Stimulated activated CD4-positive, alpha-beta T cell treated with anti-CD3 and anti-CD28 coated beads, Interleukin-12 subunit alpha, Interleukin-12 subunit beta, amount 100 ng/mL, for 48 hours (primary cell): ENCODE measurements at regions not wholly inside any gene's neighbourhood (a gene's known extent, or its start where the extent isn't known, plus 50 kb on each side); places are given as distances from the start of the nearest gene placed in this dataset.

ENCODE experiments used
- DNase-seq, 3 donors: peaks; one replicate each; pipeline ENCODE4 v3.0.0-alpha.2; 2020; ENCODE audit warnings: low read depth in 2 of 3, low spot score in 1 of 3

GRCh38 chr3:6079011-6079410 lies 781.9 kb upstream of the GRM7 start:
- DNase-seq: no peak

- DNase-seq: no peak
Observed at GRCh38 chr3:6079561-6080179, 781.2 kb upstream of the GRM7 start.

- DNase-seq: no peak
Observed at GRCh38 chr3:6088433-6088832, 772.5 kb upstream of the GRM7 start.

- no peak for DNase-seq
Observed at GRCh38 chr3:6089780-6090179, 771.1 kb upstream of the GRM7 start.

DNA sequence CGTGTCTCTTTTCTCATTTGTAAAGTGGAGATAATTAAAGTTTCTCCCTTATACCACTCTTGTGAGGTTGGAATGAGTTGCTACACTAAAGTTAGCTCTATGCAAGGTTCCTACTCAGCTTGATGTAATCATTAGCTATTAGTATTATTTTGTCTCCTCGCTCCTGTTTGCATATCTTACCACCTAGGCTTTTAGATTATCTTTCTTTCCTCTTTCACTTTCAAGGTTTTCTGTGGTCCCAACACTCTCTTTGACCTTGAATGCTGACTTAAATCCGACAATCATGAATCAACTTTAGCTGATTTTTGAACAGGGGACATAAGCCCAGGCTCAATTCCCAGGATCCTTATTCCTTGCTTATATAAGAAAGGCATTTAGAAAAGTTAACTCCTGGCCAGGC lies 769.7 kb upstream of the GRM7 start:
- DNase-seq: no peak

DNA sequence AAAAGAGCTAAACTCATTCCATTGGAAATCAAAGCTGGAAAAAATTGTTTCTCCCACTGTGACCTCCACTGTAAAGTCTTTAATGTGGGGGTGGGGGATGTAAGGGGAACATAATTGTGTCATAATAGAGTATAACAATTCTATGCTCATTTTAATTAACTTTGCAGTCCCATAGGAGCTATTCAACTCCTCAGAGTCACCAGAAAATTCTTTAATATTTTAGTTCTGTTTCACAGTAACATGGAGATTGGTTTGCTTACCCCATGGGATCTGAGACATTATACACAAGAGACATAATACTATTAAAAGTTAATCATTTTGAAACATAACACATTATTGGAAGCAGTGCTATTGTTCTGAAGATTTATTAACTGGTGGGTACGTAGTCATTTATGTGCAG lies 765.9 kb upstream of the GRM7 start:
- no peak for DNase-seq

DNA sequence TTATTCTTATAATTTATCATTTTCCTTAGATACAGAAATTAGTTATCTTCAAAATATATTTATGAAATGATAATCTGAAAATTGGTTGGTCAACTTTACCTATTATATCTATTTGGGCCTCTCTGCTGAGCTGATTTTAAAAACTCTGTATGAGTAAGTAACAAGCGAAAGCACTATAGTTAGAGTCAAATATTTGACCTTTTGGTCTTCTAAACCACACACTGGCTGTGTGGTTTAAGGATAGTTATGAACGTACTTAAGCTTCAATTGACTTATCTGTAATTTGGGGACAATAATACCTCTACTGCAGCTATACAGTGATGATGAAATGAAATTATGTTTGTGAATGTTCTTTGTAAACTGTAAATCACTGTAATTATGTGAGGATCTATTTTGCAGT lies 763.9 kb upstream of the GRM7 start:
- DNase-seq: no peak

DNA sequence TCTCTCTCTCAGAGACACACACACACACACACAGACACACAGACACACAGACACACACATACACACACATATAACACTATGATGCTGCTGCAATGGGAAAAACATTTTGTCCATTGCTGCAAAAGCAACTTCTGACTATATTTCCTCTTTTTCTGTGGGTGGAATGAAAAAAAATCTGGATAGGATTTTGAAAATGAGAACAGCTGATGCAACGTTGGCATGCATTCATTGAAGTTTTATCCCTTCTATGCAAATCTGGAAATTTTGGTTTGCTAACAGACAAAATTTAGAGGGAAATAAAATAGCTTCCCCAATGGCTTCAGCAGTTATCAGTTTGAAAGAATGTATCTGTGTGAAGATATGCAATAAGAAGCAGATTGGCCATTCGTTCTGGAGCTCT lies 763.4 kb upstream of the GRM7 start:
- DNase-seq: no peak

DNA sequence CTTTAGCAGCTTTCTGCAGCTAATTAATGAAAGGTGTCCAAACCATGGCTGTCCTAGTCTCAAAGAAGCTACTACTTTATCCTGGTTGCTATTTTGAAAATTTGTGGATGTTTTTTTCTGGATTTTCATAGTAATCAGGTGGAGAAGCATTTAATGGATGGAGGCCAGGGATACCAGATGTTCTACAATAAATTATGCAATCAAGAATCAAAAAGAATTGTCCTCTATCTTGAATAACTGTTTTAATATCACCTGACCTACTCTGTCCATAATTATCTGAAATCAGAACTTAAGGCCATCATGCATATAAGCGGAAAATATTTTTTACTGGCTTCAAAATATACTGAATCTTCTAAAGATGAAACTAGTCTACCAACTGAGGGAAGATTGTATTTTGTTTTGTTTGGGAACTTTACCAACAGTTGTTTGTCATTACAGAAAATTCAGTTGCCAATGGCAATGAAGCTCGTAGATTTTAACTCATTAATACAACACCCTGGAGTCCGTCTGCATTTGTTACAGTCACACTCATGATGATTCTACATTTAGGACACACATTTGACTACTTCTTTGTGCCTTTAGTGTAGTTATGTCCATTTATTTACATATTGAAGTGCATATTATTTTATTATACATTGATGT lies 762.3 kb upstream of the GRM7 start:
- no peak for DNase-seq

DNA sequence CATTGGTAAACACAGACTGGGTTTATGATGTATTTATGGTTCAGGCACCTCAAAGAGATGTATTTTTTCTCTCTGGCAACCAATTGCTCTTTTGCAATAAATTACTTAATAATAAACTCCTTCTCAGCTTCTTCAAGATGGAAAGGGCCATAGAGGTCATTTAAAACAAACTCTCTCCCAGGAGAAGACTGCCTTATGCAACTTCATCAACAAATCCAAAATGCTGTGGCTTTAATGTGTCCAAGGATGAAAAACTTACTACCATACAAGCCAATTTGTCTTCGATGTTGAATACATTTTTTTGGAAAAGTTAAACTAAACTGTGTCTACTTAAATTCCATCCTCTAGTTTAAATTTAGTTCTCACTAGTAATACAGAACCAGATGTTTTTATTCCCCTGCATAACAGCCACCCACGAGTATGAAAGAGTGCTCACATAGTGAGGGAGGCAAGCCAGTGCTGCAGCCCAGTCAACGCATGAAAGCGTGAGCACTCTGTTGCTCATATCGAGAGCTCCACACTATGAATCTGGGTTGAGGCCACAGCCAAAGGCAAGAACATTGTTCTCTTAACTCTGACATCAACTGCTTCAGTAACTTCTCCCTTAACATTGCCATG lies 761.3 kb upstream of the GRM7 start:
- no peak for DNase-seq

GRCh38 chr3:6105187-6105586 lies 755.7 kb upstream of the GRM7 start:
- no peak for DNase-seq

GRCh38 chr3:6108957-6109356 lies 752.0 kb upstream of the GRM7 start:
- DNase-seq: no peak

- DNase-seq: no peak
Observed at GRCh38 chr3:6110451-6110850, 750.5 kb upstream of the GRM7 start.

DNA sequence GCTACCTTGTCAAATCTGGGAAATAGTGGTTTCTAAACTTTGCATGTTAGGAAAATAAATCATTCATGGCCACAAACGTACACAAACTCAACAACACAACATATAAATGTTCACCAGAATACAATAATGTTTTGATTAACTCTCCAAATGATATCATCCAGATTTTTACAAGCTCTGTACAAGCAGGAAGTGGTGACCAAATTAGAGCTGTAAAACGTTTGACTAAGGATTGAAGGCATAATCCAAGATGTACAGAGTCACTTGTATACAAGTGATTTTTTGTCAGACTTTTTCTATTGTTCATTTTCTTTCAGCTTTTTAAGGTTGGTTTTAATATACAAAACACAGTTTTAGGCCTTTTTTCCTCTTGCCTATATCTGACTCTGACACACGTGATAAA lies 748.4 kb upstream of the GRM7 start:
- DNase-seq: no peak

DNA sequence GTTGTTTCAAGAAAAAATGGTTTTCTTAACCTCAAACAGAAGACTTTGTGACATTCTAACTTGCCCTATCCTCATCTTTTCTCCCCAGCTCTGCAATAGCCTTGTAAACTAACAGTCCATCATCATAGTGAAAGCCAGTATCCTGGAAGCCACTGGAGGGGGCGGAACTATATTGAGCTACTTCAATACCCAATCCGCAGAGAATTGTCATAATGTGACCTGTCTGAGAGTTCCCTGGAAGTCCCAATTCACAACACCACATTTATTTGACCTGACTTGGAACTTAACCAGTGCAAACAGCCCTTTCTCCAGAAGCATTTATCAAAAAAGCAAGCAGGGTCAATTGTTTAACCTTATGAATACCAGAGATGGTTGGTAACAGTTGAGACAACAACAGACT lies 747.6 kb upstream of the GRM7 start:
- DNase-seq: no peak

DNA sequence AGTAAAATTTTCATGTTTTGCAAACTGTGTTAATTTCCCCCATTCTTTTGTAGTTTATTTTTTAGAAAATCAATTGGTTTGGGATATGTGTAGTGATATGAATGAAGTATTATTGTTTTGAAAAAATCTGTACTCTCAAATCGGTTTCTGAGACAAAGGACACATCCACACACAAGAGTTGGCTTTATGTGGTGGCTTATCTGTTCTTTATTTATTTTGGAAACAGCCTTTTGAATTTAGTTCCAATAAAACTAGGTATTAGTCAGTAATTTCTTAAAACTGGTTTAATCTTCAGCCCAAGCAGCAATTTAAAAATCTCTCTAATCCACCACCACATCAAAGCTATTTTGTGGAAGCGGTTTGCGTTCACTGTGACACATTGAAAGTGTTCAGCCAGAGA lies 741.5 kb upstream of the GRM7 start:
- DNase-seq: no peak

- no peak for DNase-seq
Observed at GRCh38 chr3:6120786-6121185, 740.1 kb upstream of the GRM7 start.

GRCh38 chr3:6124875-6125274 lies 736.0 kb upstream of the GRM7 start:
- DNase-seq: no peak

DNA sequence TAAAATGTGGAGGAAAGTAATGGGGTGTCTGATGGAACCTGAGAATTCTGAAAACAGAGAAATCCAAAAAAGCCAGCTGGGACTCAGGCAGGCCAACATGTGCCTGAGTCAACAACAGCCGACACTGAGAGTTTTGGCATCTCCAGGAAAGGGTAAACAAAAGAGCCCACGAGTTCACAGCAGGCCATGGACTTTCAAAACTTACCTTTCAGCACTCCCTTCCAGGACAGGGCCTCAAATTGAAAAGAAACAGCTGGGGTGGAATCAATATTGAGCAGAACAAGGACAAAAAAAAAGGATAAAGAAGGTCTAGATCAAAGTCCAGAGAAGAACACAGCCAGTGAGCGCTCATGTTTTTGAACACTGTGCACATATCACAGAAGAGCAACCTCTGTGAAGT lies 735.4 kb upstream of the GRM7 start:
- no peak for DNase-seq

DNA sequence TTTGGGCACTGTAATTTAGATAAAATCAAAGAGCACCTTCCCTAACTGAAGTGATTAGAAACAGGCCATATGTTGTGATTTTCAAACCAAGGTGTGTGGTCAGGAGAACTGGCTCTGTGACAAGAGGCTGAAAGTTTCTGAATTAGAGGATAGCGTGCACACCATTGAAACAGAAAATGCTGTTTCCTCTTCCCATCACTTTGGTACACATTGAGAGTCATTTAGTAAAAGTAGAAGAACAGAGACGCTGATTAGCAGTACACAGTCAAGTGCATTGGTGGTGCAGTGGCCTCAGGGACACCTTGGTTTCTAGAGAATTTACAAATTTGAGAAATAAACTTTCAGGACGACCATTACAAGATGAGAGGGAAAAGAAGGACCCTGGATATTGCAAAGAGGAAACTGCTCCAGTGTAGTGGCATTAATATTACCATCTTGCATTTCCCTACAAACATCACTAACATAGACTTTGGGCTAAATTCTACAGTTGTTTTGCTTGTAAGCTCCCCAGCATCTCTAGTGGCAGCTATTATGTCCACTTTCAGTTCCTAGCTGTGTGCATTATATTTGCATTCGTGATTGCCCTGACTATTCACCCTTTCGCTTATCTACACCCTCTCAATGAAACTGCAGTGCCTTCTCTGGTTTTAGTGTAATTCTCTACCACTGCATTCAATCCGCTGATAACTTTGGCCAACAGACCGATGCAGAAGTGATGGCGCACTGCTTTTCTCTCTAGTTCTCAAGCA lies 728.1 kb upstream of the GRM7 start:
- DNase-seq: no peak

- DNase-seq: no peak
Observed at GRCh38 chr3:6142707-6143106, 718.2 kb upstream of the GRM7 start.

DNA sequence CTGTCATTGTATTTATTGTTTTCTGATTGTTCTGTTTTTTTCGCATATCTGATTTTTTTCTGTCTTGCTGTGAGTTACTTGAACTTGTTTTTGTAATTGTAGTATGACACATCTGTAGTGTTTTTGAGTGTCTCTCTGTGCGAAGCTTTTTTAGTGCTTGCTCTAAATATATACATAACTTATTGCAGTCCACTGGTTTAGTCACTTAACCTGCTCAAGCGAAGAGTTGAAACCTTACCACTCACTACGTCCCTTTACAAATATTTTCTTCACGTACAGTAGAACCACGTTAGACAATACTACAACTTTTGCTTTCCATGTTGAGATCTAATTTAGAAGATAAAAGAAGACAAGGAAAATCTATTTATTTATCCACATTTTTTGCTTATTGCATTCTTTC lies 713.0 kb upstream of the GRM7 start:
- no peak for DNase-seq
